Neural cell (in vitro differentiated cells): ENCODE measurements at regions not wholly inside any gene's neighbourhood (a gene's known extent, or its start where the extent isn't known, plus 50 kb on each side); places are given as distances from the start of the nearest gene placed in this dataset.

Source experiments
- H2AFZ ChIP-seq: fragments of 200-600, 300-800 bp; sonication (generic), shearing (Covaris generic); 2 replicates; pipeline ENCODE4 v1.6.0; 2014; ENCODE audit warnings: low read depth, mild to moderate bottlenecking, antibody characterized with exemption, low read length, moderate library complexity
- H3F3A ChIP-seq: fragments of 200-600 bp; shearing (Covaris generic); 2 replicates; pipeline ENCODE4 v1.6.1; 2016; ENCODE audit warnings: mild to moderate bottlenecking, moderate library complexity, mixed read lengths, antibody characterized with exemption, low read length; ENCODE audit not compliant: insufficient read depth, poor library complexity, severe bottlenecking
- H3K27ac ChIP-seq: fragments of 200-600, 300-800 bp; sonication (generic), shearing (Covaris generic); 2 replicates; pipeline ENCODE4 v1.5.1; 2014; ENCODE audit warnings: mild to moderate bottlenecking, low read length, moderate library complexity
- H3K27me3 ChIP-seq: fragments of 300-800, 200-600 bp; sonication (generic), shearing (Covaris generic); 2 replicates; pipeline ENCODE4 v1.6.0; 2014; ENCODE audit warnings: mild to moderate bottlenecking, low read depth, low read length, moderate library complexity; ENCODE audit not compliant: insufficient read depth
- H3K36me3 ChIP-seq: fragments of 300-800, 200-600 bp; sonication (generic), shearing (Covaris generic); 2 replicates; pipeline ENCODE4 v1.5.1; 2014; ENCODE audit warnings: mild to moderate bottlenecking, antibody characterized with exemption, low read length, moderate library complexity; ENCODE audit not compliant: insufficient read depth
- H3K4me2 ChIP-seq: fragments of 300-800, 200-600 bp; sonication (generic), shearing (Covaris generic); 2 replicates; pipeline ENCODE4 v1.6.0; 2014; ENCODE audit warnings: mild to moderate bottlenecking, low read length
- H3K4me3 ChIP-seq: fragments of 300-800, 200-600 bp; sonication (generic), shearing (Covaris generic); 2 replicates; pipeline ENCODE4 v1.5.1; 2014; ENCODE audit warnings: mild to moderate bottlenecking, low read length, moderate library complexity
- H3K79me2 ChIP-seq: fragments of 200-600 bp; shearing (Covaris generic); replicated peaks from 2 replicates; pipeline ENCODE4 v1.6.0; 2014; ENCODE audit warnings: mild to moderate bottlenecking, low read length, moderate library complexity; ENCODE audit not compliant: insufficient read depth
- H3K9ac ChIP-seq: fragments of 300-800, 200-600 bp; sonication (generic), shearing (Covaris generic); 2 replicates; pipeline ENCODE4 v1.6.1; 2016; ENCODE audit warnings: mild to moderate bottlenecking, low read length, mixed read lengths
- H3K9me2 ChIP-seq: fragments of 200-600 bp; shearing (Covaris generic); 2 replicates; pipeline ENCODE4 v1.6.1; 2016; ENCODE audit warnings: mild to moderate bottlenecking, low read length, mixed read lengths; ENCODE audit not compliant: insufficient read depth
- H3K9me3 ChIP-seq: fragments of 200-600, 300-800 bp; sonication (generic), shearing (Covaris generic); 2 replicates; pipeline ENCODE4 v1.6.1; 2016; ENCODE audit warnings: mild to moderate bottlenecking, mixed run types, low read length, moderate library complexity, mixed read lengths
- H4K20me1 ChIP-seq: fragments of 200-600 bp; shearing (Covaris generic); 2 replicates; pipeline ENCODE4 v1.6.1; 2016; ENCODE audit warnings: mild to moderate bottlenecking, mixed run types; ENCODE audit not compliant: insufficient read depth
- EP300 ChIP-seq: fragments of 450-650 bp; conservative IDR thresholded peaks from 2 replicates; pipeline ENCODE4 v1.6.1; 2014; ENCODE audit warnings: antibody characterized with exemption, mild to moderate bottlenecking, moderate library complexity; ENCODE audit not compliant: poor library complexity, severe bottlenecking
- EZH2 ChIP-seq: fragments of 200-600, 300-800 bp; shearing (Covaris generic), sonication (generic); IDR thresholded peaks from 2 replicates; pipeline ENCODE4 v1.6.1; 2014; ENCODE audit warnings: antibody characterized with exemption, low read length, borderline replicate concordance, mild to moderate bottlenecking; ENCODE audit not compliant: insufficient read depth, poor library complexity, severe bottlenecking
- MXI1 ChIP-seq: fragments of 450-650 bp; conservative IDR thresholded peaks from 2 replicates; pipeline ENCODE4 v1.6.1; 2014; ENCODE audit warnings: antibody characterized with exemption, mild to moderate bottlenecking; ENCODE audit not compliant: poor library complexity, severe bottlenecking
- POLR2AphosphoS5 ChIP-seq: IDR thresholded peaks from 2 replicates; pipeline ENCODE4 v1.6.1; 2012
- RAD21 ChIP-seq: fragments of 450-650 bp; conservative IDR thresholded peaks from 2 replicates; pipeline ENCODE4 v1.6.1; 2014; ENCODE audit warnings: antibody characterized with exemption, mild to moderate bottlenecking, moderate library complexity
- SMC3 ChIP-seq: fragments of 450-650 bp; conservative IDR thresholded peaks from 2 replicates; pipeline ENCODE4 v1.6.1; 2014; ENCODE audit warnings: antibody characterized with exemption, mild to moderate bottlenecking, moderate library complexity; ENCODE audit not compliant: poor library complexity
- TAF1 ChIP-seq: IDR thresholded peaks from 2 replicates; pipeline ENCODE4 v1.6.1; 2012; ENCODE audit warnings: low read depth
- TF ChIP-seq, protein P1 (sequence below): IDR thresholded peaks from 2 replicates; pipeline ENCODE4 v1.6.1; 2012; ENCODE audit warnings: borderline replicate concordance
- TF ChIP-seq, protein P2 (sequence below): fragments of 450-650 bp; IDR thresholded peaks from 2 replicates; pipeline ENCODE4 v1.5.1; 2014; ENCODE audit warnings: antibody characterized with exemption, mild to moderate bottlenecking, moderate library complexity; ENCODE audit not compliant: poor library complexity, severe bottlenecking

DNA sequence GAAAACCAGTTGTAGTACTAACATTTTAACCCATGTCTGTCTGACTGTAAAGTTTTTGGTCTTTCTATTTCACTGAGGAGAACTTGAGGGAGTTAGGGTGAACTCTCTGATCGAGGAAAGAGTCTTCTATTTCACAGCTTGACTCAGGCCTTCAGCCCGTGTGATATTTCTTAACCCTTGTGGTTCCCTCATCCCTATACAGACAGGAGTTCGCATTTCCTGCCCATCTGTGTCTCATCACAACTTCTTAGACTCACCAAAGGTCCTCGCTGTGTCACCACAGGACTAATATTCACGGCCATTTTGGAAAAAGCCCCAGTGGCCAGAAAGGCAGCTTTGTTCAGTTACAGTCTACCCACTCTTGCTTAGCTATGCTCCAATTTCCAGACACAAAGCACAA, 172.8 kb downstream of the FAM181B start:
- H2AFZ ChIP-seq, result no peak overlapping the region
- H3K27ac ChIP-seq, result no peak overlapping the region

DNA sequence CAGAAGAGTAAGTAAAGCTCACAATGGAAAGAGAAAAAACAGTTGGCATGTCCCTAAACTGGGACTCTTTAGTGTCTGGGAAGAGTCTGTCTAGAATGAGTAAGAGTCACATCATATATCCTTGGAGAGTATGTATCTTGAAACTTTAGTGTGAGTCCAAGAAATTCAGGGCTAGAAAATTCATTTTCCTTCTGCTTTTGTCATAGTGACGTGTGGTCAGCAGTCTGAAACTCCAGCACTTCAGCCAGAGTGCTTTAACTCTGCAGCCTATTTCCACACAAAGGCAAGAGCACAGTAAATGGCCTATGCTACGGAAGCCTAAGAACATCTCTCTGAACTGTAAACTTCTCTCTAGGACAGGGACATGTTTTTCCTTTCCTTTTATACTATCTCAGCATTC, 174.1 kb downstream of the FAM181B start:
- no peaks in the 10 kb centered on the region for H3K79me2 ChIP-seq
- H2AFZ ChIP-seq, result no peak overlapping the region
- no peaks in the 10 kb centered on the region for H3K36me3 ChIP-seq
- H3K4me3 ChIP-seq, result no peak overlapping the region
- H3K4me2 ChIP-seq, result no peak overlapping the region
- H3F3A ChIP-seq, result no peaks in the 10 kb centered on the region
- no peak overlapping the region for H3K9ac ChIP-seq
- H3K9me2 ChIP-seq, result no peaks in the 10 kb centered on the region
- no peaks in the 10 kb centered on the region for H4K20me1 ChIP-seq
- no peak overlapping the region for H3K27ac ChIP-seq
- no peaks in the 10 kb centered on the region for H3K27me3 ChIP-seq
- no peaks in the 10 kb centered on the region for H3K9me3 ChIP-seq
- TF ChIP-seq TAF1, result no peak
- no peak for TF ChIP-seq SMC3
- TF ChIP-seq EP300, result no peak
- TF ChIP-seq EZH2, result no peak
- no peak for TF ChIP-seq POLR2AphosphoS5
- TF ChIP-seq RAD21, result no peak
- no peak for TF ChIP-seq MXI1
- TF ChIP-seq, protein P1, sequence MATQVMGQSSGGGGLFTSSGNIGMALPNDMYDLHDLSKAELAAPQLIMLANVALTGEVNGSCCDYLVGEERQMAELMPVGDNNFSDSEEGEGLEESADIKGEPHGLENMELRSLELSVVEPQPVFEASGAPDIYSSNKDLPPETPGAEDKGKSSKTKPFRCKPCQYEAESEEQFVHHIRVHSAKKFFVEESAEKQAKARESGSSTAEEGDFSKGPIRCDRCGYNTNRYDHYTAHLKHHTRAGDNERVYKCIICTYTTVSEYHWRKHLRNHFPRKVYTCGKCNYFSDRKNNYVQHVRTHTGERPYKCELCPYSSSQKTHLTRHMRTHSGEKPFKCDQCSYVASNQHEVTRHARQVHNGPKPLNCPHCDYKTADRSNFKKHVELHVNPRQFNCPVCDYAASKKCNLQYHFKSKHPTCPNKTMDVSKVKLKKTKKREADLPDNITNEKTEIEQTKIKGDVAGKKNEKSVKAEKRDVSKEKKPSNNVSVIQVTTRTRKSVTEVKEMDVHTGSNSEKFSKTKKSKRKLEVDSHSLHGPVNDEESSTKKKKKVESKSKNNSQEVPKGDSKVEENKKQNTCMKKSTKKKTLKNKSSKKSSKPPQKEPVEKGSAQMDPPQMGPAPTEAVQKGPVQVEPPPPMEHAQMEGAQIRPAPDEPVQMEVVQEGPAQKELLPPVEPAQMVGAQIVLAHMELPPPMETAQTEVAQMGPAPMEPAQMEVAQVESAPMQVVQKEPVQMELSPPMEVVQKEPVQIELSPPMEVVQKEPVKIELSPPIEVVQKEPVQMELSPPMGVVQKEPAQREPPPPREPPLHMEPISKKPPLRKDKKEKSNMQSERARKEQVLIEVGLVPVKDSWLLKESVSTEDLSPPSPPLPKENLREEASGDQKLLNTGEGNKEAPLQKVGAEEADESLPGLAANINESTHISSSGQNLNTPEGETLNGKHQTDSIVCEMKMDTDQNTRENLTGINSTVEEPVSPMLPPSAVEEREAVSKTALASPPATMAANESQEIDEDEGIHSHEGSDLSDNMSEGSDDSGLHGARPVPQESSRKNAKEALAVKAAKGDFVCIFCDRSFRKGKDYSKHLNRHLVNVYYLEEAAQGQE, result no peak
- TF ChIP-seq, protein P2, sequence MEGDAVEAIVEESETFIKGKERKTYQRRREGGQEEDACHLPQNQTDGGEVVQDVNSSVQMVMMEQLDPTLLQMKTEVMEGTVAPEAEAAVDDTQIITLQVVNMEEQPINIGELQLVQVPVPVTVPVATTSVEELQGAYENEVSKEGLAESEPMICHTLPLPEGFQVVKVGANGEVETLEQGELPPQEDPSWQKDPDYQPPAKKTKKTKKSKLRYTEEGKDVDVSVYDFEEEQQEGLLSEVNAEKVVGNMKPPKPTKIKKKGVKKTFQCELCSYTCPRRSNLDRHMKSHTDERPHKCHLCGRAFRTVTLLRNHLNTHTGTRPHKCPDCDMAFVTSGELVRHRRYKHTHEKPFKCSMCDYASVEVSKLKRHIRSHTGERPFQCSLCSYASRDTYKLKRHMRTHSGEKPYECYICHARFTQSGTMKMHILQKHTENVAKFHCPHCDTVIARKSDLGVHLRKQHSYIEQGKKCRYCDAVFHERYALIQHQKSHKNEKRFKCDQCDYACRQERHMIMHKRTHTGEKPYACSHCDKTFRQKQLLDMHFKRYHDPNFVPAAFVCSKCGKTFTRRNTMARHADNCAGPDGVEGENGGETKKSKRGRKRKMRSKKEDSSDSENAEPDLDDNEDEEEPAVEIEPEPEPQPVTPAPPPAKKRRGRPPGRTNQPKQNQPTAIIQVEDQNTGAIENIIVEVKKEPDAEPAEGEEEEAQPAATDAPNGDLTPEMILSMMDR, result no peak

More for the DNA sequence above, 172.8 kb downstream of the FAM181B start:
- H3K36me3 ChIP-seq, result no peaks in the 10 kb centered on the region
- H3K9me2 ChIP-seq, result no peaks in the 10 kb centered on the region
- no peak overlapping the region for H3K9ac ChIP-seq
- H4K20me1 ChIP-seq, result no peaks in the 10 kb centered on the region
- H3K79me2 ChIP-seq, result no peaks in the 10 kb centered on the region
- H3F3A ChIP-seq, result no peaks in the 10 kb centered on the region
- no peak overlapping the region for H3K4me2 ChIP-seq
- TF ChIP-seq, protein P2, result no peak
- no peak for TF ChIP-seq POLR2AphosphoS5
- TF ChIP-seq TAF1, result no peak
- no peak for TF ChIP-seq MXI1
- no peak for TF ChIP-seq SMC3
- TF ChIP-seq, protein P1, result no peak
- TF ChIP-seq EP300, result no peak
- TF ChIP-seq RAD21, result no peak
- TF ChIP-seq EZH2, result no peak
- H3K27me3 ChIP-seq, result no peaks in the 10 kb centered on the region
- H3K4me3 ChIP-seq, result no peak overlapping the region
- H3K9me3 ChIP-seq, result no peaks in the 10 kb centered on the region
